Smooth muscle cell (in vitro differentiated cells): ENCODE measurements at regions not wholly inside any gene's neighbourhood (a gene's known extent, or its start where the extent isn't known, plus 50 kb on each side); places are given as distances from the start of the nearest gene placed in this dataset.
A peak's percentile ranks its signal among the peaks of the same experiment; 100 is the strongest.

Experiments used
- DNase-seq: peaks from one replicate; lab custom pipeline; 2025; ENCODE audit not compliant: unreplicated experiment; lab: John Stamatoyannopoulos, UW
- H2AFZ ChIP-seq: fragments of 200-600 bp; sonication (generic); 2 replicates; pipeline ENCODE4 v1.6.0; 2016; ENCODE audit warnings: antibody characterized with exemption, low read depth, mild to moderate bottlenecking
- H3F3A ChIP-seq: fragments of 200-600 bp; sonication (generic); 2 replicates; pipeline ENCODE4 v1.6.0; 2017; ENCODE audit warnings: antibody characterized with exemption, low read depth
- H3K27ac ChIP-seq: fragments of 200-600 bp; sonication (generic); 2 replicates; pipeline ENCODE4 v1.5.1; 2016; ENCODE audit warnings: low read depth, mild to moderate bottlenecking
- H3K27me3 ChIP-seq: fragments of 200-600 bp; sonication (generic); 2 replicates; pipeline ENCODE4 v1.6.1; 2016; ENCODE audit warnings: low read depth, mild to moderate bottlenecking
- H3K36me3 ChIP-seq: fragments of 200-600 bp; sonication (generic); 2 replicates; pipeline ENCODE4 v1.5.1; 2016; ENCODE audit warnings: low read depth
- H3K4me1 ChIP-seq: fragments of 200-600 bp; sonication (generic); 2 replicates; pipeline ENCODE4 v1.5.1; 2016; ENCODE audit warnings: low read depth
- H3K4me2 ChIP-seq: fragments of 200-600 bp; sonication (generic); 2 replicates; pipeline ENCODE4 v1.6.0; 2016; ENCODE audit warnings: mild to moderate bottlenecking
- H3K4me3 ChIP-seq: fragments of 200-600 bp; sonication (generic); 2 replicates; pipeline ENCODE4 v1.5.1; 2016; ENCODE audit warnings: mild to moderate bottlenecking
- H3K79me2 ChIP-seq: fragments of 200-600 bp; sonication (generic); 2 replicates; pipeline ENCODE4 v1.6.0; 2016; ENCODE audit warnings: low read depth, mild to moderate bottlenecking
- H3K9ac ChIP-seq: fragments of 200-600 bp; sonication (generic); 2 replicates; pipeline ENCODE4 v1.6.0; 2016; ENCODE audit warnings: low read depth
- H3K9me3 ChIP-seq: fragments of 200-600 bp; sonication (generic); replicated peaks from 2 replicates; pipeline ENCODE4 v1.5.1; 2016; ENCODE audit warnings: low read depth
- H4K20me1 ChIP-seq: fragments of 200-600 bp; sonication (generic); 2 replicates; pipeline ENCODE4 v1.6.0; 2016; ENCODE audit warnings: low read depth
- CTCF ChIP-seq: fragments of 200-600 bp; sonication (generic); IDR thresholded peaks from 2 replicates; pipeline ENCODE4 v1.5.1; 2017; ENCODE audit warnings: borderline replicate concordance, mild to moderate bottlenecking, antibody characterized with exemption; ENCODE audit not compliant: insufficient read depth, poor library complexity, severe bottlenecking
- WGBS: methylation state at CpG from one replicate; pipeline ENCODE4 v1.1.7; 2016; ENCODE audit warnings: low lambda C conversion rate; 5-methylcytosine and 5-hydroxymethylcytosine counted together

GRCh38 chr9:119441338-119441737 is 72.1 kb upstream of the BRINP1 start:
- H3K9ac ChIP-seq: no peak overlapping the region
- TF ChIP-seq CTCF: no peak
- no peak for DNase-seq

GRCh38 chr9:119436261-119436660 is 67.0 kb upstream of the BRINP1 start:
- H3F3A ChIP-seq: no peaks in the 10 kb centered on the region
- no peak overlapping the region for H3K9ac ChIP-seq
- H3K27ac ChIP-seq: no peak overlapping the region
- H2AFZ ChIP-seq: no peak overlapping the region
- no peaks in the 10 kb centered on the region for H3K9me3 ChIP-seq
- 95% methylated on average over 2 of the region's 2 CpGs for WGBS
- H3K79me2 ChIP-seq: no peaks in the 10 kb centered on the region
- DNase-seq: no peak
- H3K36me3 ChIP-seq: no peaks in the 10 kb centered on the region
- H3K4me2 ChIP-seq: no peak overlapping the region
- H3K27me3 ChIP-seq: no peaks in the 10 kb centered on the region
- H3K4me3 ChIP-seq: no peak overlapping the region
- H4K20me1 ChIP-seq: no peaks in the 10 kb centered on the region
- H3K4me1 ChIP-seq: no peaks in the 10 kb centered on the region
- no peak for TF ChIP-seq CTCF

More at GRCh38 chr9:119441338-119441737, 72.1 kb upstream of the BRINP1 start:
- Histone ChIP-seq H2AFZ (no peak overlapping the region), H3F3A (no peaks in the 10 kb centered on the region), H3K27me3 (no peaks in the 10 kb centered on the region), H3K79me2 (no peaks in the 10 kb centered on the region), H3K4me3 (no peak overlapping the region), H3K4me1 (no peaks in the 10 kb centered on the region), H4K20me1 (no peaks in the 10 kb centered on the region), H3K4me2 (no peak overlapping the region), H3K9me3 (no peaks in the 10 kb centered on the region), H3K27ac (no peak overlapping the region), H3K36me3 (no peaks in the 10 kb centered on the region)
- 36% methylated on average over 2 of the region's 2 CpGs for WGBS

- Histone ChIP-seq H3K27me3 (no peaks in the 10 kb centered on the region), H3K9me3 (no peaks in the 10 kb centered on the region), H3K9ac (no peak overlapping the region), H3F3A (no peaks in the 10 kb centered on the region), H3K4me3 (no peak overlapping the region), H3K4me2 (peak overlapping the region; percentile 24), H3K4me1 (no peaks in the 10 kb centered on the region), H3K79me2 (no peaks in the 10 kb centered on the region), H3K27ac (peak overlapping the region; percentile 43), H2AFZ (no peak overlapping the region), H4K20me1 (no peaks in the 10 kb centered on the region), H3K36me3 (no peaks in the 10 kb centered on the region)
- 80% methylated on average over 1 of the region's 1 CpG for WGBS
- TF ChIP-seq CTCF: no peak
- DNase-seq: no peak
Measured at GRCh38 chr9:119435076-119435475, 65.8 kb upstream of the BRINP1 start.

- H4K20me1 ChIP-seq: no peaks in the 10 kb centered on the region
- H3K9me3 ChIP-seq: no peaks in the 10 kb centered on the region
- H3K4me3 ChIP-seq: no peak overlapping the region
- H3F3A ChIP-seq: no peaks in the 10 kb centered on the region
- H3K9ac ChIP-seq: no peak overlapping the region
- WGBS: 85% methylated on average over 2 of the region's 2 CpGs
- no peaks in the 10 kb centered on the region for H3K27me3 ChIP-seq
- H3K4me1 ChIP-seq: no peaks in the 10 kb centered on the region
- no peak overlapping the region for H3K27ac ChIP-seq
- no peak for DNase-seq
- H3K36me3 ChIP-seq: no peaks in the 10 kb centered on the region
- no peaks in the 10 kb centered on the region for H3K79me2 ChIP-seq
- H3K4me2 ChIP-seq: no peak overlapping the region
- no peak for TF ChIP-seq CTCF
- no peak overlapping the region for H2AFZ ChIP-seq
Measured at GRCh38 chr9:119432428-119432827, 63.2 kb upstream of the BRINP1 start.
